ENCODE measurements at regions not wholly inside any gene's neighbourhood (a gene's known extent, or its start where the extent isn't known, plus 50 kb on each side); places are given as distances from the start of the nearest gene placed in this dataset.

- TF ChIP-seq CTCF (IDR thresholded peaks at IDR 0.05; ENCODE audit: low read depth, low read length), result no peak
Observed at GRCh38 chr1:68653882-68654281, 157.0 kb upstream of the DEPDC1 start.

GRCh38 chr1:68673771-68674170 is 176.9 kb upstream of the DEPDC1 start:
- no peak for DNase-seq (ENCODE audit: extremely low read depth, low read depth)

More at GRCh38 chr1:68653882-68654281, 157.0 kb upstream of the DEPDC1 start:
- DNase-seq (ENCODE audit: extremely low read depth, low read depth), result no peak

GRCh38 chr1:68675336-68675735 is 178.5 kb upstream of the DEPDC1 start:
- no peak for TF ChIP-seq CTCF (IDR thresholded peaks at IDR 0.05; ENCODE audit: low read depth, low read length)
- DNase-seq (ENCODE audit: extremely low read depth, low read depth), result no peak

More at GRCh38 chr1:68673771-68674170, 176.9 kb upstream of the DEPDC1 start:
- TF ChIP-seq CTCF (IDR thresholded peaks at IDR 0.05; ENCODE audit: low read depth, low read length), result no peak

- DNase-seq (ENCODE audit: extremely low read depth, low read depth), result no peak
- TF ChIP-seq CTCF (IDR thresholded peaks at IDR 0.05; ENCODE audit: low read depth, low read length), result no peak
Observed at GRCh38 chr1:68677684-68678351, 180.9 kb upstream of the DEPDC1 start.

- no peak for TF ChIP-seq CTCF (IDR thresholded peaks at IDR 0.05; ENCODE audit: low read depth, low read length)
Observed at GRCh38 chr1:68696221-68696620, 199.3 kb upstream of the DEPDC1 start.

GRCh38 chr1:68703921-68704354 is 207.1 kb upstream of the DEPDC1 start:
- no peak for DNase-seq (ENCODE audit: extremely low read depth, low read depth)
- no peak for TF ChIP-seq CTCF (IDR thresholded peaks at IDR 0.05; ENCODE audit: low read depth, low read length)

More at GRCh38 chr1:68696221-68696620, 199.3 kb upstream of the DEPDC1 start:
- no peak for DNase-seq (ENCODE audit: extremely low read depth, low read depth)

- no peak for TF ChIP-seq CTCF (IDR thresholded peaks at IDR 0.05; ENCODE audit: low read depth, low read length)
Observed at GRCh38 chr1:68704800-68705443, 208.0 kb upstream of the DEPDC1 start.

More at GRCh38 chr1:68704800-68705443, 208.0 kb upstream of the DEPDC1 start:
- DNase-seq (ENCODE audit: extremely low read depth, low read depth), result no peak

Measured in AG09319 (cell line).